ENCODE measurements at regions not wholly inside any gene's neighbourhood (a gene's known extent, or its start where the extent isn't known, plus 50 kb on each side); places are given as distances from the start of the nearest gene placed in this dataset.

GRCh38 chr1:48084826-48085225, 87.6 kb upstream of the TRABD2B start:
- Histone ChIP-seq H3F3A (ENCODE audit: low read length, unreplicated experiment) (no peaks in the 10 kb centered on the region), H3K36me3 (ENCODE audit: low read depth, low read length) (no peaks in the 10 kb centered on the region), H2AFZ (ENCODE audit: low read length) (no peak overlapping the region), H3K27me3 (ENCODE audit: low read length) (peaks cover 42% of the 10 kb centered on the region), H3K4me1 (ENCODE audit: insufficient read depth, low read length) (no peaks in the 10 kb centered on the region), H3K9me3 (ENCODE audit: low read length) (no peaks in the 10 kb centered on the region), H3K9me2 (replicated peaks; ENCODE audit: low read length) (no peaks in the 10 kb centered on the region), H3K27ac (ENCODE audit: low read length) (no peak overlapping the region), H4K20me1 (ENCODE audit: low read length) (no peaks in the 10 kb centered on the region), H3K4me2 (ENCODE audit: low read length) (no peak overlapping the region), H3K9ac (ENCODE audit: low read length) (no peak overlapping the region), H3K4me3 (ENCODE audit: low read length) (no peak overlapping the region), H3K79me2 (ENCODE audit: low read length) (no peaks in the 10 kb centered on the region)
- ChIA-PET CTCF (no interaction called here), POLR2A (ENCODE audit: unreplicated experiment) (no interaction called here)
- TF ChIP-seq EZH2phosphoT487 (IDR thresholded peaks at IDR 0.05; ENCODE audit: borderline replicate concordance, low read length), result no peak
- TF ChIP-seq CTCF (conservative IDR thresholded peaks at IDR 0.05; ENCODE audit: low read depth, low read length), result no peak
- no peak for TF ChIP-seq EZH2 (IDR thresholded peaks at IDR 0.05; ENCODE audit: low read length, unreplicated experiment)
- DNase-seq (no peak), ATAC-seq (no peak)
- intact Hi-C loops (cut with micrococcal nuclease), result no loop called here
- no TSS peak for BruUV-seq (replicated peaks)

- intact Hi-C loops (cut with micrococcal nuclease), result no loop called here
- H3K27ac ChIP-seq (ENCODE audit: low read length), result no peak overlapping the region
- DNase-seq, result no peak
Observed at GRCh38 chr1:48082271-48082962, 85.2 kb upstream of the TRABD2B start.

More at GRCh38 chr1:48082271-48082962, 85.2 kb upstream of the TRABD2B start:
- no peak for ATAC-seq
- BruUV-seq (replicated peaks), result no TSS peak
- Histone ChIP-seq H3K4me2 (ENCODE audit: low read length) (no peak overlapping the region), H3K9ac (ENCODE audit: low read length) (no peak overlapping the region), H4K20me1 (ENCODE audit: low read length) (no peaks in the 10 kb centered on the region), H3K36me3 (ENCODE audit: low read depth, low read length) (no peaks in the 10 kb centered on the region), H3K79me2 (ENCODE audit: low read length) (no peaks in the 10 kb centered on the region), H3K4me3 (ENCODE audit: low read length) (no peak overlapping the region), H2AFZ (ENCODE audit: low read length) (no peak overlapping the region), H3F3A (ENCODE audit: low read length, unreplicated experiment) (no peaks in the 10 kb centered on the region), H3K27me3 (ENCODE audit: low read length) (peaks cover 35% of the 10 kb centered on the region), H3K4me1 (ENCODE audit: insufficient read depth, low read length) (no peaks in the 10 kb centered on the region), H3K9me2 (replicated peaks; ENCODE audit: low read length) (no peaks in the 10 kb centered on the region), H3K9me3 (ENCODE audit: low read length) (no peaks in the 10 kb centered on the region)
- no peak for TF ChIP-seq CTCF (conservative IDR thresholded peaks at IDR 0.05; ENCODE audit: low read depth, low read length)
- no peak for TF ChIP-seq EZH2phosphoT487 (IDR thresholded peaks at IDR 0.05; ENCODE audit: borderline replicate concordance, low read length)
- TF ChIP-seq EZH2 (IDR thresholded peaks at IDR 0.05; ENCODE audit: low read length, unreplicated experiment), result no peak
- ChIA-PET CTCF (no interaction called here), POLR2A (ENCODE audit: unreplicated experiment) (no interaction called here)
